NOMO-1 (cell line): ENCODE measurements at regions not wholly inside any gene's neighbourhood (a gene's known extent, or its start where the extent isn't known, plus 50 kb on each side); places are given as distances from the start of the nearest gene placed in this dataset.
A peak's percentile ranks its signal among the peaks of the same experiment; 100 is the strongest.

ENCODE experiments used
- DNase-seq, 2 experiments: peaks; one replicate each; lab custom pipeline; 2025; ENCODE audit not compliant: unreplicated experiment in 2 of 2; lab: John Stamatoyannopoulos, UW

- DNase-seq, result no peak
These were observed 350.7 kb upstream of the TLE4 start for GRCh38 chr9:79221084-79221483.

- no peak for DNase-seq
These were observed 349.3 kb upstream of the TLE4 start for GRCh38 chr9:79222483-79222882.

GRCh38 chr9:79224672-79225433 lies 346.9 kb upstream of the TLE4 start:
- no peak for DNase-seq

- DNase-seq, result peak in 1 of 2 experiments; percentile 1
These were observed 338.2 kb upstream of the TLE4 start for GRCh38 chr9:79233542-79233941.

GRCh38 chr9:79236466-79236865 lies 335.3 kb upstream of the TLE4 start:
- DNase-seq, result no peak

DNA sequence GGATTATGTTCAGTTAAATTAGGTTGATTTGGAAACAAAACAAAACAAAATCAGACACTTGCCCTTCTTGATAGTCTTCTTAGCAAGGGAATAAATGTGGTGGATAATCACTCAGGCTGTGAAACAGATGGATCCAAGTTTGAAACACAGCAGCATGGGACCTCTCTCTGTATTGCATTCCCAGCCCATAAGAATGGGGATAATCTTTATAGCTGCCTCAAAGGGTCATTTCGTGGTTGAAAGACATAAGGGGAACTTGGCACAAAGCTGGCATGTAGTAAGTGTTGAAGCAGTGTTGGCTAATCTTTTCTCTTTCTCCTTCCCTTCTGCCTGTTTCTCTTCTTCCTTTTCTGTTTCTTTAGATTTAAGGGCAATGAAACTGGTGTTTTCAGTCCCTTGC lies 333.9 kb upstream of the TLE4 start:
- peak; percentile 21 to 48 for DNase-seq

GRCh38 chr9:79240774-79241173 lies 331.0 kb upstream of the TLE4 start:
- DNase-seq, result no peak

DNA sequence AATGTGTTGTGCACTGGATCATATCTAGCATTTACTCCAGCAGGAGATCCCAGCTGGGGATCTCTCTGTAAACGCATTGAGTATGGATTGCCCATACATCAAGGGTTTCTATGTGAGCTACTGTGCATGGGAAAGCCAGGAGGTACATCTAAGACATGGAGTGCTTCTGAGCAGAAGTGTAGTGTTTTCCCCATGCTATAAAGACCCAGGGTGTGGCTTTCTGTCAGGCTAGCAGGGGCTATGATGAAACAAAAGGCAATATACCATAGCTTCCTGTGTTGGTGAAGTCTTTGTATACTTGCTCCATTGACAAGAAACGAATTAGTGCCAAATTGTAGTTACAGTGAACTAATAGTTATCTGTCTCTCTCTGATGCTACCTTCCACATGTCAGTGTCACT lies 329.3 kb upstream of the TLE4 start:
- DNase-seq, result peak; percentile 4 to 29

- DNase-seq, result no peak
These were observed 325.6 kb upstream of the TLE4 start for GRCh38 chr9:79246170-79246569.

DNA sequence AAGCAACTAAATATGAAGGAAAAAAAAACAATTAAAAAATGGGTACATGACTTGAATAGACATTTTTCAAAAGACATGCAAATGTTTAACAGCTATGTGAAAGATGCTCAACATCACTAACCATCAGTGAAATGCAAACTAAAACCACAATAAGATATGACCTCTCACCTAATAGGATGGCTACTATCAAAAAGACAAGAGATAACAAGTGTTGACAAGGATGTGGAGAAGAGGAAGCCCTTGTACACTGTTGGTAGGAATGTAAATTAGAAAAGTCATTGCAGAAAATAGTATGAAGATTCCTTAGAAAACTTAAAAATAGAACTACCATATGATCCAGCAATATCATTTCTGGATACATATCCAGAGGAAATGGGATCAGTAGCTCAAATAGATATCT lies 324.7 kb upstream of the TLE4 start:
- no peak for DNase-seq

- DNase-seq, result no peak
These were observed 321.0 kb upstream of the TLE4 start for GRCh38 chr9:79250806-79251205.

- peak; percentile 2 to 21 for DNase-seq
These were observed 316.7 kb upstream of the TLE4 start for GRCh38 chr9:79254900-79255650.

GRCh38 chr9:79255651-79256260 lies 316.0 kb upstream of the TLE4 start:
- DNase-seq, result no peak

DNA sequence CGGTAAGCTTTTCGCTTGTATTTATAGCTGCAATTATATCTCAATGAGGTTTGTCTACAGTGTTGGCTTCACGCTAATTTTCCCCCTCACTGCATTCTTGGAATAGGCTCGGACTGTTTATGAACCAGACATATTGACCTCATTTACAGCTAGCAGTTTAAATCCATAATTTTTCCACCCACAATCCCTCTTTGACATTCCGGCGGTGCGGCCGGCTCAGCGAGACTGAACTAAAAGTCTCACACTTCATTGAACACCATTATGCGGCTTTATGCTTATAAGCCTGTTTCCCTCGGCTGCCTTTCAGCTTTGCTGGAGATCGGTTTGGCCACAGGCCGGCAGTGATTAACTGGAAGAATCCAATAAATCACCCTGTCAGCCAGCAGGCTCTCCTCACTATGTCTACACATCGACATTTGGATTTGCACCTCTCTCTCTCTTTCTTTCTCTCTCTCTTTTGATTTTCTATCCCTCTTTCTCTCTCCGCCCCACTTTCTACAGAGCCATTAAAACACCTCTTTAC lies 315.0 kb upstream of the TLE4 start:
- DNase-seq, result peak; percentile 20 to 25

DNA sequence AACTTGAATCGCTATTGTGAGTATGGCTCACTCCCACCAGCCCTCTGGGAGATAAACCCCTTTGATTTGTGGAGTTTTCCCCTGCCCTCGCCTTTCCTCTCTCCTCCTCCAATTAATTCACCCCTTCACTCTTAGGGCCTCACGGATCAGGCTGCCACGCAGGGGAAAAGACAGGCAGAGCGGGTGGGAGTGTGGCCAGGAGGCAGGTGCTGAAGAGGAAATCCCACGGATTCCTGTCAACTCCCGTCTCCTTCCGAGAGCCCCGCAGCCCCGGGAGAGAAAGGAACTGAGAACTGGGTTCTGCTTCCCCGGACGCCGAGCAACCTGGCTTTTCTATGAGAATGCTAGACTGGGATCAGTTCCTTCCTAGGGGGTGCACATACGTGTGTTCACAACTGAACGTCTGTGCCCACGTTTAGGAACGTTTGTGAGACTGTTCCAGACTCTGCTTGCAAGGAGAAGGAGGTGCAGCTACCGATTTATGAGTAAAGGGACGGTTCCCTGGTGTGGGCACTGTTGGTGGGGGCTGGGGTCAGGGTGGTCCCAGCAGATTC lies 314.5 kb upstream of the TLE4 start:
- DNase-seq, result no peak

GRCh38 chr9:79257790-79258351 lies 313.9 kb upstream of the TLE4 start:
- DNase-seq, result no peak

- peak in 1 of 2 experiments; percentile 1 for DNase-seq
These were observed 311.9 kb upstream of the TLE4 start for GRCh38 chr9:79259858-79260257.

DNA sequence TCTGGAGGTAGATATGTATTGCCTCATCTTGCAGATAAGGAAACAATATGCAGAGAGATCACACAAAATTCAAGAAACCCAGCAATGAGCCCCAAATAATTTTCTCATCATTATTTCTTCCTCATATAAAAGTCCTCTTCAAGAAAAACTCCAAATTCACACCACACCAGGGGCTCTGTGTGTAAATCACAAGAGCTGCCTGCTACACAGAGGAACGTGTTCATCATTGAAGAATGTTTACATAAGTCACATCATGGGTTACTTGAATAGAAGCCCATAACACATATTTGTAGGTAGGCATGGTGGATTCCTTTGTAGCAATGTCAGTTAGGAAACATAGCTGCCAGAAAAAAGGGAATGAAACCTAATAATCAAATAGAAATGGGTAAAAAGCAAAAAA lies 308.1 kb upstream of the TLE4 start:
- no peak for DNase-seq

DNA sequence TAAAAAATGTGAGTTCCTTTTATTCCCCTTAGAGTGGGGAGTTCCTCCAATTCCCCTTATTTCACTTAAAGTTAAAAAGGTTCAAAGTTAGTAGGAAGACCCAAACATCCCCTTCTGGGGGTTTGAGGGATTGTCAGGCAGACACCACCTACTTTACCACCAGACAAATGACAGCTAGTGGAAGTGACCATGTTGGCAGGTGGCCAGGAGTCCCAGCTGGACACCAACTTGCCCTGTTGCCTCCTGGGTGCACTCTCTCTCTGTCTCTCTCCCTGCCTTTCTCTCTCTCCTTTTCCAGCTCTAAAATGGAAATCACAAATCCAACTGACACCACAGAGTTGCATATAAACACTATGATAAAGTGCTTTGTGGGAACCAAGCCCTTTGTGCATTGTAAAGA lies 307.7 kb upstream of the TLE4 start:
- peak in 1 of 2 experiments; percentile 23 for DNase-seq

DNA sequence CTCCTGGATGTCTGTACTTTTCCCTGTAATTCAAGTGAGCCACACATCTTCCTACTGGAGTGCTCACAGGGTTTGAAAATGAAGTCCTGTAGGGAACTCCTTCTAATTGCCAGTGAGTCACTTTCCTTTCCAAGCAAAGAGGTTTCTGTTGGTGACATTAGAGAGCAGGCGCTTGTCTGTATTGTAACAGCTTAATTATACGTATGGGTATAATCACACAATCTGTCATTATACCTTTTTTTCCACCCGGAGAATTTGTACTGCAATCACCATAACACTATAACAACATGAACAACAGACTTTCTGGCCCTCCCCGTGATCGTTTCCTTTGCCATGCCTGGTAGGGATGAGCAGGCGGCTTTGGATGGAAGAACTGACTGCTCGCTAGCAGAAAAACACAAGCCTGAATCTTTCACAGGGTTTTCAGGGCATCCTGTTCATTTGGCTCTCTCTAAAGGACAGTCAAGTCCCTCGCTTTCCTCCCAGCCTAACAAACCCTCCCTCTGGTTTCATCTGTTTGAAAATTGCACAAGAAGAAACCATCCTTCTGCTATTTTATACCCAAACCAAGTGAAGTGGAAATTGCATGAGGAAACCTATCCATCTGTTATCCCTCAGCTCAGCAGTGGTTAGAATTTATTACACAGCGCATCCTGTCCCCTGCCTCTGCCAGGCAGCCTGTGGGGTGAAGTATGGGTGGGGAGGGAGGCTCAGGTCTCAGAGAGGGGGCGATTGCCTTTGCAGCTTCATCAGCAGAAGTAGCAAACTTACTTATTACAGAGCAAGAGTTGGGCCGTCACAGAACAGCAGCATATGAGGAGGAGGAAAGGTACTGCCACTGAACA lies 307.0 kb upstream of the TLE4 start:
- DNase-seq, result peak; percentile 68 to 83
